HG03064 (cell line): ENCODE measurements at regions not wholly inside any gene's neighbourhood (a gene's known extent, or its start where the extent isn't known, plus 50 kb on each side); places are given as distances from the start of the nearest gene placed in this dataset.

Experiments
- ATAC-seq: cut with Tn5 transposase; IDR thresholded peaks from one replicate; pipeline ENCODE4 v1.9.1; 2021; ENCODE audit warnings: low read depth; ENCODE audit not compliant: unreplicated experiment

GRCh38 chr10:7507887-7508726, 97.3 kb upstream of the SFMBT2 start:
- no peak for ATAC-seq

- ATAC-seq, result no peak
Observed at GRCh38 chr10:7506571-7506970, 95.7 kb upstream of the SFMBT2 start.

- ATAC-seq, result no peak
Observed at GRCh38 chr10:7505196-7505595, 94.4 kb upstream of the SFMBT2 start.

- ATAC-seq, result no peak
Observed at GRCh38 chr10:7503190-7503589, 92.4 kb upstream of the SFMBT2 start.

GRCh38 chr10:7501157-7501556, 90.3 kb upstream of the SFMBT2 start:
- ATAC-seq, result no peak

GRCh38 chr10:7498111-7498510, 87.3 kb upstream of the SFMBT2 start:
- no peak for ATAC-seq

- no peak for ATAC-seq
Observed at GRCh38 chr10:7493996-7494395, 83.2 kb upstream of the SFMBT2 start.

GRCh38 chr10:7492660-7493046, 81.8 kb upstream of the SFMBT2 start:
- peak; percentile 24 for ATAC-seq

GRCh38 chr10:7491949-7492659, 81.3 kb upstream of the SFMBT2 start:
- ATAC-seq, result peak; percentile 80

GRCh38 chr10:7491230-7491629, 80.4 kb upstream of the SFMBT2 start:
- no peak for ATAC-seq

GRCh38 chr10:7488418-7488829, 77.6 kb upstream of the SFMBT2 start:
- no peak for ATAC-seq

GRCh38 chr10:7487528-7487927, 76.7 kb upstream of the SFMBT2 start:
- ATAC-seq, result no peak

GRCh38 chr10:7486528-7486927, 75.7 kb upstream of the SFMBT2 start:
- no peak for ATAC-seq

- no peak for ATAC-seq
Observed at GRCh38 chr10:7485799-7486198, 75.0 kb upstream of the SFMBT2 start.

- ATAC-seq, result no peak
Observed at GRCh38 chr10:7485244-7485556, 74.4 kb upstream of the SFMBT2 start.

- ATAC-seq, result peak; percentile 70
Observed at GRCh38 chr10:7484456-7485243, 73.8 kb upstream of the SFMBT2 start.

GRCh38 chr10:7483848-7484247, 73.0 kb upstream of the SFMBT2 start:
- ATAC-seq, result no peak

GRCh38 chr10:7482992-7483391, 72.2 kb upstream of the SFMBT2 start:
- ATAC-seq, result no peak

GRCh38 chr10:7481368-7481765, 70.5 kb upstream of the SFMBT2 start:
- ATAC-seq, result no peak

- ATAC-seq, result no peak
Observed at GRCh38 chr10:7480742-7481367, 70.0 kb upstream of the SFMBT2 start.
